ENCODE measurements at regions not wholly inside any gene's neighbourhood (a gene's known extent, or its start where the extent isn't known, plus 50 kb on each side); places are given as distances from the start of the nearest gene placed in this dataset.

- Histone ChIP-seq H3K36me3 (ENCODE audit: control insufficient read depth, insufficient read depth, low read length) (no peaks in the 10 kb centered on the region), H3K79me2 (no peaks in the 10 kb centered on the region), H3K9ac (no peak overlapping the region), H3K9me3 (ENCODE audit: control insufficient read depth, low read length) (no peaks in the 10 kb centered on the region), H3K4me2 (ENCODE audit: low read length) (no peak overlapping the region), H3K4me3 (ENCODE audit: low read depth, low read length) (no peak overlapping the region), H3K4me1 (no peaks in the 10 kb centered on the region), H3K27me3 (ENCODE audit: control insufficient read depth, insufficient read depth, low read length) (no peaks in the 10 kb centered on the region), H2AFZ (no peak overlapping the region), H3K27ac (no peak overlapping the region)
- TF ChIP-seq, protein P1, sequence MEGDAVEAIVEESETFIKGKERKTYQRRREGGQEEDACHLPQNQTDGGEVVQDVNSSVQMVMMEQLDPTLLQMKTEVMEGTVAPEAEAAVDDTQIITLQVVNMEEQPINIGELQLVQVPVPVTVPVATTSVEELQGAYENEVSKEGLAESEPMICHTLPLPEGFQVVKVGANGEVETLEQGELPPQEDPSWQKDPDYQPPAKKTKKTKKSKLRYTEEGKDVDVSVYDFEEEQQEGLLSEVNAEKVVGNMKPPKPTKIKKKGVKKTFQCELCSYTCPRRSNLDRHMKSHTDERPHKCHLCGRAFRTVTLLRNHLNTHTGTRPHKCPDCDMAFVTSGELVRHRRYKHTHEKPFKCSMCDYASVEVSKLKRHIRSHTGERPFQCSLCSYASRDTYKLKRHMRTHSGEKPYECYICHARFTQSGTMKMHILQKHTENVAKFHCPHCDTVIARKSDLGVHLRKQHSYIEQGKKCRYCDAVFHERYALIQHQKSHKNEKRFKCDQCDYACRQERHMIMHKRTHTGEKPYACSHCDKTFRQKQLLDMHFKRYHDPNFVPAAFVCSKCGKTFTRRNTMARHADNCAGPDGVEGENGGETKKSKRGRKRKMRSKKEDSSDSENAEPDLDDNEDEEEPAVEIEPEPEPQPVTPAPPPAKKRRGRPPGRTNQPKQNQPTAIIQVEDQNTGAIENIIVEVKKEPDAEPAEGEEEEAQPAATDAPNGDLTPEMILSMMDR (IDR thresholded peaks at IDR 0.05), result no peak
These were observed 595.0 kb upstream of the LRRC4C start for GRCh38 chr11:42054351-42054900.

- TF ChIP-seq, protein P1 (IDR thresholded peaks at IDR 0.05), result no peak
- Histone ChIP-seq H3K79me2 (no peaks in the 10 kb centered on the region), H3K4me2 (ENCODE audit: low read length) (no peak overlapping the region), H3K9ac (no peak overlapping the region), H3K27ac (no peak overlapping the region), H2AFZ (no peak overlapping the region), H3K36me3 (ENCODE audit: control insufficient read depth, insufficient read depth, low read length) (no peaks in the 10 kb centered on the region), H3K27me3 (ENCODE audit: control insufficient read depth, insufficient read depth, low read length) (no peaks in the 10 kb centered on the region), H3K4me3 (ENCODE audit: low read depth, low read length) (no peak overlapping the region), H3K4me1 (no peaks in the 10 kb centered on the region), H3K9me3 (ENCODE audit: control insufficient read depth, low read length) (no peaks in the 10 kb centered on the region)
These were observed 596.2 kb upstream of the LRRC4C start for GRCh38 chr11:42055606-42056005.

DNA sequence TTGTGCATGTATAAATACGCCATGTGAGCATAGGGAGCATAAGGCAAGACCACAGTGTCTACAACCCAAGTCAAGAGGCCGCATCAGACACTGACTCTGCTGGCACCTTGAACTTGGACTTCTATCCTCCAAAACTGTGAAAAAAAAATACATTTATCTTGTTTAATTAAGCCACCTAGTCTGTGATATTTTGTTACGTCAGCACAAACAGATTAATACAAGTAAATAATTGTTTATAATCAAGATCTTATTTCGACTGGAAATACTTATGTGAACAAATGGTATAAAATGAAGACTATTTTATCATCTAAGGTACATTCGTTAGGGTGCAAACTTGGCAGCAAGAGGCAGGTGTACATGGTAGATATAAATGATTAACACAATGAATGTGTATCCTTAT is 599.3 kb upstream of the LRRC4C start:
- TF ChIP-seq, protein P1 (IDR thresholded peaks at IDR 0.05), result no peak
- Histone ChIP-seq H3K27ac (no peak overlapping the region), H3K4me3 (ENCODE audit: low read depth, low read length) (no peak overlapping the region), H3K27me3 (ENCODE audit: control insufficient read depth, insufficient read depth, low read length) (no peaks in the 10 kb centered on the region), H3K79me2 (no peaks in the 10 kb centered on the region), H3K36me3 (ENCODE audit: control insufficient read depth, insufficient read depth, low read length) (no peaks in the 10 kb centered on the region), H3K9ac (no peak overlapping the region), H2AFZ (no peak overlapping the region), H3K4me2 (ENCODE audit: low read length) (no peak overlapping the region), H3K9me3 (ENCODE audit: control insufficient read depth, low read length) (no peaks in the 10 kb centered on the region), H3K4me1 (no peaks in the 10 kb centered on the region)

DNA sequence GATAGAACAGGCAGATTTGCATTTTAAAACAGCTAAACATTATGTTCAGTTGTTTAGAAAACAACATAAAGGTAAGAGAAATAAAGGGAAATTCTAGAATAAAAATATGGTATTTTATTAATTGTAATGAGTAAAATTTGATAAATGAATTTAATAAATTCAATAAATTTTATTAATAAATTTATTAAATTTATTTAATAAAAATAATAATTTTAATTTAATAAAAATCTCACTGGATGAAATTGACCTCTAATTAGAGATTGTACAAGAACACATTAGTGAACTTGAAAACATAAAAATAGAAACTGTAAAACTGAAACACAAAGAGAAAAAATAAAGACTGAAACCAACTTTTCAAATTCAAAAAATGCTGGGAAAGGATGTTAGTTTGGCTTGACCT is 605.7 kb upstream of the LRRC4C start:
- Histone ChIP-seq H3K4me3 (ENCODE audit: low read depth, low read length) (no peak overlapping the region), H3K4me1 (no peaks in the 10 kb centered on the region)
- TF ChIP-seq, protein P1 (IDR thresholded peaks at IDR 0.05), result no peak

GRCh38 chr11:42066113-42066512 is 606.7 kb upstream of the LRRC4C start:
- Histone ChIP-seq H3K79me2 (no peaks in the 10 kb centered on the region), H2AFZ (no peak overlapping the region), H3K27ac (no peak overlapping the region), H3K4me3 (ENCODE audit: low read depth, low read length) (no peak overlapping the region), H3K9me3 (ENCODE audit: control insufficient read depth, low read length) (no peaks in the 10 kb centered on the region), H3K9ac (no peak overlapping the region), H3K36me3 (ENCODE audit: control insufficient read depth, insufficient read depth, low read length) (no peaks in the 10 kb centered on the region), H3K4me1 (no peaks in the 10 kb centered on the region), H3K27me3 (ENCODE audit: control insufficient read depth, insufficient read depth, low read length) (no peaks in the 10 kb centered on the region), H3K4me2 (ENCODE audit: low read length) (no peak overlapping the region)
- TF ChIP-seq, protein P1 (IDR thresholded peaks at IDR 0.05), result no peak

More for the DNA sequence above, 605.7 kb upstream of the LRRC4C start:
- Histone ChIP-seq H3K9me3 (ENCODE audit: control insufficient read depth, low read length) (no peaks in the 10 kb centered on the region), H3K27ac (no peak overlapping the region), H2AFZ (no peak overlapping the region), H3K36me3 (ENCODE audit: control insufficient read depth, insufficient read depth, low read length) (no peaks in the 10 kb centered on the region), H3K4me2 (ENCODE audit: low read length) (no peak overlapping the region), H3K79me2 (no peaks in the 10 kb centered on the region), H3K27me3 (ENCODE audit: control insufficient read depth, insufficient read depth, low read length) (no peaks in the 10 kb centered on the region), H3K9ac (no peak overlapping the region)

Measured in parathyroid adenoma (tissue), 2 donors.